H9 (cell line): ENCODE measurements at regions not wholly inside any gene's neighbourhood (a gene's known extent, or its start where the extent isn't known, plus 50 kb on each side); places are given as distances from the start of the nearest gene placed in this dataset.

Experiments used
- DNase-seq: peaks from one replicate; pipeline ENCODE4 v3.0.0-alpha.2; 2017
- H2AFZ ChIP-seq: one replicate; pipeline ENCODE4 v1.6.1; 2013; ENCODE audit warnings: mild to moderate bottlenecking, low read length, control low read depth, moderate library complexity
- H2AK5ac ChIP-seq: 2 replicates; pipeline ENCODE4 v1.6.1; 2013; ENCODE audit warnings: low read length, control low read depth, mixed read lengths; ENCODE audit not compliant: insufficient read length
- H2BK120ac ChIP-seq: one replicate; pipeline ENCODE4 v1.6.1; 2013; ENCODE audit warnings: low read depth, mild to moderate bottlenecking, low read length, control low read depth, inconsistent platforms; ENCODE audit not compliant: poor library complexity, severe bottlenecking
- H2BK12ac ChIP-seq: 2 replicates; pipeline ENCODE4 v1.6.1; 2013; ENCODE audit warnings: low read length, control low read depth, mixed read lengths, low read depth; ENCODE audit not compliant: insufficient read length
- H2BK15ac ChIP-seq: 2 replicates; pipeline ENCODE4 v1.6.1; 2013; ENCODE audit warnings: low read depth, low read length, control low read depth
- H2BK20ac ChIP-seq: one replicate; pipeline ENCODE4 v1.6.1; 2013; ENCODE audit warnings: low read depth, mild to moderate bottlenecking, low read length, control low read depth, inconsistent platforms; ENCODE audit not compliant: poor library complexity, severe bottlenecking
- H2BK5ac ChIP-seq: 2 replicates; pipeline ENCODE4 v1.6.1; 2013; ENCODE audit warnings: low read length, control low read depth, mixed read lengths; ENCODE audit not compliant: insufficient read length
- H3K14ac ChIP-seq: 2 replicates; pipeline ENCODE4 v1.6.1; 2013; ENCODE audit warnings: low read length, control low read depth; ENCODE audit not compliant: insufficient read depth
- H3K18ac ChIP-seq: 2 replicates; pipeline ENCODE4 v1.6.1; 2013; ENCODE audit warnings: low read depth, mild to moderate bottlenecking, mixed read lengths, low read length, control low read depth; ENCODE audit not compliant: insufficient read length
- H3K23ac ChIP-seq: 2 replicates; pipeline ENCODE4 v1.6.1; 2013; ENCODE audit warnings: low read length, control low read depth, mixed read lengths, low read depth; ENCODE audit not compliant: insufficient read length
- H3K23me2 ChIP-seq: 2 replicates; pipeline ENCODE4 v1.6.1; 2013; ENCODE audit warnings: low read depth, mild to moderate bottlenecking, mixed read lengths, low read length, control low read depth; ENCODE audit not compliant: insufficient read length, poor library complexity, severe bottlenecking
- H3K27ac ChIP-seq: 2 replicates; pipeline ENCODE4 v1.5.1; 2013; ENCODE audit warnings: low read length, control low read depth, mixed read lengths, low read depth; ENCODE audit not compliant: insufficient read length
- H3K27me3 ChIP-seq: 2 replicates; pipeline ENCODE4 v1.6.1; 2013; ENCODE audit warnings: low read length, control low read depth, inconsistent platforms; ENCODE audit not compliant: insufficient read depth
- H3K4ac ChIP-seq: 2 replicates; pipeline ENCODE4 v1.6.1; 2013; ENCODE audit warnings: low read depth, mild to moderate bottlenecking, control low read depth, inconsistent platforms, low read length, moderate library complexity
- H3K4me1 ChIP-seq: 2 replicates; pipeline ENCODE4 v1.6.1; 2013; ENCODE audit warnings: low read length, control low read depth, inconsistent platforms; ENCODE audit not compliant: insufficient read depth
- H3K4me2 ChIP-seq: 2 replicates; pipeline ENCODE4 v1.6.1; 2013; ENCODE audit warnings: low read length, control low read depth, mixed read lengths; ENCODE audit not compliant: insufficient read length, insufficient read depth
- H3K56ac ChIP-seq: 2 replicates; pipeline ENCODE4 v1.6.1; 2013; ENCODE audit warnings: low read depth, mild to moderate bottlenecking, mixed read lengths, low read length, control low read depth; ENCODE audit not compliant: insufficient read length
- H3K79me1 ChIP-seq: 2 replicates; pipeline ENCODE4 v1.6.1; 2013; ENCODE audit warnings: low read depth, mild to moderate bottlenecking, moderate library complexity, low read length, control low read depth, inconsistent platforms; ENCODE audit not compliant: insufficient read depth, poor library complexity, severe bottlenecking
- H3K79me2 ChIP-seq: 2 replicates; pipeline ENCODE4 v1.6.1; 2013; ENCODE audit warnings: low read length, control low read depth, inconsistent platforms; ENCODE audit not compliant: insufficient read depth
- H3K9ac ChIP-seq: 2 replicates; pipeline ENCODE4 v1.6.1; 2013; ENCODE audit warnings: low read length, control low read depth, mixed read lengths; ENCODE audit not compliant: insufficient read length; ENCODE audit errors: extremely low read depth
- H3K9me3 ChIP-seq: one replicate; pipeline ENCODE4 v1.6.1; 2013; ENCODE audit warnings: low read depth, low read length, inconsistent platforms; ENCODE audit not compliant: control insufficient read depth
- H3T11ph ChIP-seq: one replicate; pipeline ENCODE4 v1.6.1; 2013; ENCODE audit warnings: mild to moderate bottlenecking, low read length, control low read depth, inconsistent platforms
- H4K20me1 ChIP-seq: one replicate; pipeline ENCODE4 v1.6.1; 2013; ENCODE audit not compliant: control insufficient read depth, insufficient read length, insufficient read depth
- H4K5ac ChIP-seq: 2 replicates; pipeline ENCODE4 v1.6.1; 2013; ENCODE audit warnings: low read depth, mild to moderate bottlenecking, mixed read lengths, low read length, control low read depth; ENCODE audit not compliant: insufficient read length
- H4K8ac ChIP-seq: replicated peaks from 2 replicates; pipeline ENCODE4 v1.6.1; 2013; ENCODE audit warnings: low read length, control low read depth, mixed read lengths, low read depth; ENCODE audit not compliant: insufficient read length
- H4K91ac ChIP-seq: 2 replicates; pipeline ENCODE4 v1.6.1; 2013; ENCODE audit warnings: low read depth, mild to moderate bottlenecking, moderate library complexity, mixed read lengths, low read length, control low read depth; ENCODE audit not compliant: insufficient read length
- H3K27ac Mint-ChIP-seq, 3 experiments: 2 replicates in 2 of 3; 3 replicates in 1 of 3; pipeline ENCODE4 v1.8.0; 2020 to 2021; ENCODE audit warnings: mixed read lengths in 3 of 3, mild to moderate bottlenecking in 1 of 3, moderate library complexity in 1 of 3
- H3K27me3 Mint-ChIP-seq: 2 replicates; pipeline ENCODE4 v1.8.0; 2021; ENCODE audit warnings: low read depth, mild to moderate bottlenecking, moderate library complexity, mixed read lengths
- H3K36me3 Mint-ChIP-seq, 3 experiments: 2 replicates in 2 of 3; 3 replicates in 1 of 3; pipeline ENCODE4 v1.8.0; 2020 to 2021; ENCODE audit warnings: low read depth in 3 of 3, mixed read lengths in 3 of 3; ENCODE audit not compliant: insufficient read depth in 1 of 3
- H3K4me1 Mint-ChIP-seq, 2 experiments: 2 replicates each; pipeline ENCODE4 v1.8.0; 2020; ENCODE audit warnings: mixed read lengths in 2 of 2
- H3K4me3 Mint-ChIP-seq, 2 experiments: 2 replicates in 1 of 2; 3 replicates in 1 of 2; pipeline ENCODE4 v1.8.0; 2020 to 2021; ENCODE audit warnings: mild to moderate bottlenecking in 2 of 2, mixed read lengths in 2 of 2, moderate library complexity in 1 of 2
- H3K9me3 Mint-ChIP-seq, 2 experiments: 2 replicates in 1 of 2; 3 replicates in 1 of 2; pipeline ENCODE4 v1.8.0; 2020; ENCODE audit warnings: mild to moderate bottlenecking in 2 of 2, mixed read lengths in 2 of 2, moderate library complexity in 1 of 2
- WGBS: extraction: QIAGEN DNeasy Blood & Tissue Kit; methylation state at CpG from one replicate; pipeline ENCODE4 v1.1.7; 2013; ENCODE audit warnings: missing lambda C conversion rate, low lambda C conversion rate, mixed read lengths; ENCODE audit not compliant: insufficient read length; ENCODE audit errors: extremely low coverage; 5-methylcytosine and 5-hydroxymethylcytosine counted together
- TF ChIP-seq, protein P1 (sequence below): fragments of 200-600 bp; sonication (generic); conservative IDR thresholded peaks from 3 replicates; pipeline ENCODE4 v1.8.0; 2021; ENCODE audit warnings: antibody characterized with exemption, mild to moderate bottlenecking

DNA sequence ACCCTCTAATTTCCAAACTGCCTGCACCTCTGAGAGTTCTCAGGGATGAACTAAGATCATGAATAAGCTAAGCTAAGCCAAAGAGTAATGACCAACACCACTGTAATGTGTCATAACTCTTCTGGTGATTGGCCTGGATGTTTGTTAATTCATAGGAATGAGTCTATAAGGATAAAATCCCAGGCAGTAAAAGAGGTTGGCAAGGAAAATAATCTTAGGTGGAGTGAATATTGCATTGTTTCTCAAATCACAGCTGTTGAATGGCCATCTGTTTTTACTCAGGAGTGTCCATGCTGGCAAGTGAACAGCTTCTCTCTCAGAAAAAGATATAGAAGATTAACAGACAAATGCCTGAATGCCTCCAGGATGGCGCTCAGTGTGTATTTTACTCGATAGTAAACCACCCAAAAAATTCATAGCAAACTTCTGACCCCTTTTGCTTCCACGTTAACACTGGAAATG, 60.8 kb upstream of the GLS start:
- no peak overlapping the region for H4K8ac ChIP-seq
- no peaks in the 10 kb centered on the region for H3K27me3 Mint-ChIP-seq
- no peak for DNase-seq
- no peaks in the 10 kb centered on the region for H3K9me3 ChIP-seq
- H2BK12ac ChIP-seq, result no peak overlapping the region
- H3K56ac ChIP-seq, result no peak overlapping the region
- H2AK5ac ChIP-seq, result no peak overlapping the region
- no peak overlapping the region for H3K23ac ChIP-seq
- H3K9me3 Mint-ChIP-seq, result peaks cover 3 to 4% of the 10 kb centered on the region in 2 experiments; a peak in 3 of 5 replicates
- no peaks in the 10 kb centered on the region for H3K4me1 Mint-ChIP-seq
- H3K4me3 Mint-ChIP-seq, result no peak overlapping the region
- no peaks in the 10 kb centered on the region for H4K20me1 ChIP-seq
- H2BK120ac ChIP-seq, result no peak overlapping the region
- no peak overlapping the region for H3T11ph ChIP-seq
- no peak overlapping the region for H2BK15ac ChIP-seq
- H2BK20ac ChIP-seq, result no peak overlapping the region
- H3K4me2 ChIP-seq, result no peak overlapping the region
- H3K4ac ChIP-seq, result no peak overlapping the region
- no peak overlapping the region for H4K91ac ChIP-seq
- no peak overlapping the region for H3K27ac ChIP-seq
- H2AFZ ChIP-seq, result no peak overlapping the region
- no peak overlapping the region for H3K14ac ChIP-seq
- H3K4me1 ChIP-seq, result no peaks in the 10 kb centered on the region
- H3K36me3 Mint-ChIP-seq, result peaks cover 0 to 3% (median 0%) of the 10 kb centered on the region in 3 experiments; a peak in 1 of 7 replicates
- WGBS, result no CpG with 5 or more reads among the region's 3 CpGs
- no peaks in the 10 kb centered on the region for H3K23me2 ChIP-seq
- TF ChIP-seq, protein P1, sequence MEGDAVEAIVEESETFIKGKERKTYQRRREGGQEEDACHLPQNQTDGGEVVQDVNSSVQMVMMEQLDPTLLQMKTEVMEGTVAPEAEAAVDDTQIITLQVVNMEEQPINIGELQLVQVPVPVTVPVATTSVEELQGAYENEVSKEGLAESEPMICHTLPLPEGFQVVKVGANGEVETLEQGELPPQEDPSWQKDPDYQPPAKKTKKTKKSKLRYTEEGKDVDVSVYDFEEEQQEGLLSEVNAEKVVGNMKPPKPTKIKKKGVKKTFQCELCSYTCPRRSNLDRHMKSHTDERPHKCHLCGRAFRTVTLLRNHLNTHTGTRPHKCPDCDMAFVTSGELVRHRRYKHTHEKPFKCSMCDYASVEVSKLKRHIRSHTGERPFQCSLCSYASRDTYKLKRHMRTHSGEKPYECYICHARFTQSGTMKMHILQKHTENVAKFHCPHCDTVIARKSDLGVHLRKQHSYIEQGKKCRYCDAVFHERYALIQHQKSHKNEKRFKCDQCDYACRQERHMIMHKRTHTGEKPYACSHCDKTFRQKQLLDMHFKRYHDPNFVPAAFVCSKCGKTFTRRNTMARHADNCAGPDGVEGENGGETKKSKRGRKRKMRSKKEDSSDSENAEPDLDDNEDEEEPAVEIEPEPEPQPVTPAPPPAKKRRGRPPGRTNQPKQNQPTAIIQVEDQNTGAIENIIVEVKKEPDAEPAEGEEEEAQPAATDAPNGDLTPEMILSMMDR, result no peak
- no peak overlapping the region for H3K18ac ChIP-seq
- no peak overlapping the region for H3K9ac ChIP-seq
- H3K27me3 ChIP-seq, result no peaks in the 10 kb centered on the region
- no peaks in the 10 kb centered on the region for H3K79me2 ChIP-seq
- no peak overlapping the region for H2BK5ac ChIP-seq
- no peak overlapping the region for H3K27ac Mint-ChIP-seq
- H3K79me1 ChIP-seq, result no peaks in the 10 kb centered on the region
- H4K5ac ChIP-seq, result no peak overlapping the region
